ENCODE measurements at regions not wholly inside any gene's neighbourhood (a gene's known extent, or its start where the extent isn't known, plus 50 kb on each side); places are given as distances from the start of the nearest gene placed in this dataset.

- no peak for DNase-seq (ENCODE audit: low spot score)
Measured at GRCh38 chr10:64209561-64209960, 688.4 kb downstream of the REEP3 start.

- no peak for DNase-seq (ENCODE audit: low spot score)
Measured at GRCh38 chr10:64210211-64210610, 689.0 kb downstream of the REEP3 start.

GRCh38 chr10:64211466-64211865, 690.3 kb downstream of the REEP3 start:
- no peak for DNase-seq (ENCODE audit: low spot score)

- DNase-seq (ENCODE audit: low spot score) = no peak
Measured at GRCh38 chr10:64215088-64215487, 693.9 kb downstream of the REEP3 start.

- DNase-seq (ENCODE audit: low spot score) = no peak
Measured at GRCh38 chr10:64219271-64220025, 698.2 kb downstream of the REEP3 start.

- DNase-seq (ENCODE audit: low spot score) = no peak
Measured at GRCh38 chr10:64234489-64234888, 713.3 kb downstream of the REEP3 start.

- DNase-seq (ENCODE audit: low spot score) = no peak
Measured at GRCh38 chr10:64257704-64258103, 736.5 kb downstream of the REEP3 start.

GRCh38 chr10:64261092-64261491, 739.9 kb downstream of the REEP3 start:
- no peak for DNase-seq (ENCODE audit: low spot score)

GRCh38 chr10:64261676-64262075, 740.5 kb downstream of the REEP3 start:
- DNase-seq (ENCODE audit: low spot score) = no peak

GRCh38 chr10:64265961-64266360, 744.8 kb downstream of the REEP3 start:
- no peak for DNase-seq (ENCODE audit: low spot score)

- no peak for DNase-seq (ENCODE audit: low spot score)
Measured at GRCh38 chr10:64271508-64271907, 750.3 kb downstream of the REEP3 start.

- no peak for DNase-seq (ENCODE audit: low spot score)
Measured at GRCh38 chr10:64271983-64272382, 750.8 kb downstream of the REEP3 start.

- DNase-seq (ENCODE audit: low spot score) = no peak
Measured at GRCh38 chr10:64275001-64275400, 753.8 kb downstream of the REEP3 start.

- no peak for DNase-seq (ENCODE audit: low spot score)
Measured at GRCh38 chr10:64275774-64276173, 754.6 kb downstream of the REEP3 start.

- DNase-seq (ENCODE audit: low spot score) = no peak
Measured at GRCh38 chr10:64277536-64277935, 756.3 kb downstream of the REEP3 start.

- no peak for DNase-seq (ENCODE audit: low spot score)
Measured at GRCh38 chr10:64283621-64284020, 762.4 kb downstream of the REEP3 start.

GRCh38 chr10:64286533-64286932, 765.3 kb downstream of the REEP3 start:
- DNase-seq (ENCODE audit: low spot score) = no peak

- DNase-seq (ENCODE audit: low spot score) = no peak
Measured at GRCh38 chr10:64288404-64288803, 767.2 kb downstream of the REEP3 start.

GRCh38 chr10:64303566-64303965, 782.4 kb downstream of the REEP3 start:
- DNase-seq (ENCODE audit: low spot score) = no peak

- DNase-seq (ENCODE audit: low spot score) = no peak
Measured at GRCh38 chr10:64306729-64307327, 785.6 kb downstream of the REEP3 start.

- no peak for DNase-seq (ENCODE audit: low spot score)
Measured at GRCh38 chr10:64312876-64313275, 791.7 kb downstream of the REEP3 start.

GRCh38 chr10:64313967-64314366, 792.8 kb downstream of the REEP3 start:
- DNase-seq (ENCODE audit: low spot score) = no peak

GRCh38 chr10:64316416-64316815, 795.2 kb downstream of the REEP3 start:
- DNase-seq (ENCODE audit: low spot score) = no peak

GRCh38 chr10:64316833-64317232, 795.6 kb downstream of the REEP3 start:
- no peak for DNase-seq (ENCODE audit: low spot score)
